ENCODE measurements at regions not wholly inside any gene's neighbourhood (a gene's known extent, or its start where the extent isn't known, plus 50 kb on each side); places are given as distances from the start of the nearest gene placed in this dataset.
"Not testable (repeated sequence)": the region's sequence is repeated elsewhere in the genome, so short reads cannot be mapped to it uniquely, and the experiment has no call there.

DNA sequence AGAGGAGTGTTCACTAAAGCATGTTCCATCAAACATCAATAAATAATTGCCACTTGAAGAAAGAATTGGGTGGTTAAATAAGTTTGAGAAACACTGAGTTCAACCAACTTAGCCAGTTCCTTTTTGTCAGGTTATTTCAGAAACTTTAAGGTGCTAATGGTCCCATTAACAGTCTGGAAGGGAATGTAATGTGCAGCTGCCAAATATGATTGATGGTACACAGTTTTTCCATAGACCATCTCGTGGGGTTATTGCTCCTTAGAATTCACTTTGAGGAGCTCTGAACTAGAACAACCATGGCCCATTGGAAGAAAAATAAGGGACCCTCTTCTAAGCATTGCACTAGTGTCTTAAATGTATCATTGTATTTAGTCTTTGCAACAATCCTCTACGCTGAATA is 185.8 kb upstream of the NR2F2 start:
- DNase-seq (no peak), ATAC-seq (no peak)
- Histone ChIP-seq H3K36me3 (no peaks in the 10 kb centered on the region), H3K9me3 (no peaks in the 10 kb centered on the region), H3K4me3 (no peak overlapping the region), H3K27me3 (no peaks in the 10 kb centered on the region), H3K4me1 (no peaks in the 10 kb centered on the region), H3K27ac (no peak overlapping the region)
- intact Hi-C loops (cut with DNase I), result no loop called here
- TF ChIP-seq, protein P1, sequence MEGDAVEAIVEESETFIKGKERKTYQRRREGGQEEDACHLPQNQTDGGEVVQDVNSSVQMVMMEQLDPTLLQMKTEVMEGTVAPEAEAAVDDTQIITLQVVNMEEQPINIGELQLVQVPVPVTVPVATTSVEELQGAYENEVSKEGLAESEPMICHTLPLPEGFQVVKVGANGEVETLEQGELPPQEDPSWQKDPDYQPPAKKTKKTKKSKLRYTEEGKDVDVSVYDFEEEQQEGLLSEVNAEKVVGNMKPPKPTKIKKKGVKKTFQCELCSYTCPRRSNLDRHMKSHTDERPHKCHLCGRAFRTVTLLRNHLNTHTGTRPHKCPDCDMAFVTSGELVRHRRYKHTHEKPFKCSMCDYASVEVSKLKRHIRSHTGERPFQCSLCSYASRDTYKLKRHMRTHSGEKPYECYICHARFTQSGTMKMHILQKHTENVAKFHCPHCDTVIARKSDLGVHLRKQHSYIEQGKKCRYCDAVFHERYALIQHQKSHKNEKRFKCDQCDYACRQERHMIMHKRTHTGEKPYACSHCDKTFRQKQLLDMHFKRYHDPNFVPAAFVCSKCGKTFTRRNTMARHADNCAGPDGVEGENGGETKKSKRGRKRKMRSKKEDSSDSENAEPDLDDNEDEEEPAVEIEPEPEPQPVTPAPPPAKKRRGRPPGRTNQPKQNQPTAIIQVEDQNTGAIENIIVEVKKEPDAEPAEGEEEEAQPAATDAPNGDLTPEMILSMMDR (IDR thresholded peaks at IDR 0.05), result no peak

DNA sequence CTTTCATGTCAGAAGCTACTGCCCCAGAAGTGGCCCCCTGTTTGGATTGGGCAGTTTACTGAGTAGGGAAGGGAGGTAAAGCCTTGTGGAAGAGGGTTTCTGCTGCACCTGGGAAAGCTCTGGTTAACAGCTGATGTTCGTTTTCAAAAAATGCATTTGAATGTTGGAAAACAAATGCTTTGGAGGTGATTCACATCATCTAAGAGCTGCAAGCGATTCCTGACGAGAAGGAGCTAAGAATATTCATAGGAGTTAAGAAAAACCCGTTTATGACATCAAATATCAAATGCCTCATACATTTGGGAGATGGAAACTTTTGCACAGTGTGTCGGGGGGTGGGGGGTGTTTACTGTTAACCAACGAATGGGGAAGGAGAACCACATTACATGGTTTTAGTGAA is 183.8 kb upstream of the NR2F2 start:
- TF ChIP-seq, protein P1 (IDR thresholded peaks at IDR 0.05), result no peak
- ATAC-seq, result no peak
- no peak overlapping the region for H3K27ac ChIP-seq
- no peak overlapping the region for H3K4me3 ChIP-seq
- H3K9me3 ChIP-seq, result no peaks in the 10 kb centered on the region
- H3K27me3 ChIP-seq, result no peaks in the 10 kb centered on the region
- intact Hi-C loops (cut with DNase I), result no loop called here
- H3K36me3 ChIP-seq, result no peaks in the 10 kb centered on the region
- no peak for DNase-seq
- no peaks in the 10 kb centered on the region for H3K4me1 ChIP-seq

DNA sequence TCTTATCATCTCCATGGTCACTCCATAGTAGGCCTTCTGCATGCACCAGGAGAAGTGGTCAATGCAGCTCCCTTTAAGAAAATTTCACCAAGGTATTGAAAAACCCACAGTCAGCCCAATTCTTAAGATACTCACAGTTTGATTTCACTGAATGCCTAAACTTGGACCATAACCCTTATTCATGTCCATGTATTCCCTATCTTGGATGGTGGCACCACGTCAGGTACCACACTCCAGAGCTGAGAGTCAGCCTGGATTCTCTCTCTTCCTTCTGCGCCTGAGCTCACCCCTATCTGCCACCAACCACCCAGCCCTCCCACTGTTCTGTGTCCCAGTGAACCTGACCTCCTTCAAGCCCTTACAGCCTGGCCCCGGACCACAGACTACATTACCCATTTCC is 183.2 kb upstream of the NR2F2 start:
- Histone ChIP-seq H3K9me3 (no peaks in the 10 kb centered on the region), H3K4me1 (no peaks in the 10 kb centered on the region), H3K27ac (no peak overlapping the region), H3K27me3 (no peaks in the 10 kb centered on the region), H3K4me3 (no peak overlapping the region), H3K36me3 (no peaks in the 10 kb centered on the region)
- ATAC-seq, result no peak
- DNase-seq, result no peak
- intact Hi-C loops (cut with DNase I), result no loop called here
- TF ChIP-seq, protein P1 (IDR thresholded peaks at IDR 0.05), result no peak

- TF ChIP-seq, protein P1 (IDR thresholded peaks at IDR 0.05), result no peak
- Histone ChIP-seq H3K4me1 (no peaks in the 10 kb centered on the region), H3K27me3 (no peaks in the 10 kb centered on the region), H3K9me3 (no peaks in the 10 kb centered on the region), H3K4me3 (no peak overlapping the region), H3K27ac (no peak overlapping the region), H3K36me3 (no peaks in the 10 kb centered on the region)
- intact Hi-C loops (cut with DNase I), result no loop called here
- DNase-seq, result no peak
- ATAC-seq, result no peak
Measured at GRCh38 chr15:96150254-96150653, 180.2 kb upstream of the NR2F2 start.

GRCh38 chr15:96151749-96152148 is 178.8 kb upstream of the NR2F2 start:
- H3K4me1 ChIP-seq; H3K36me3 ChIP-seq; ATAC-seq; H3K27me3 ChIP-seq; DNase-seq; H3K9me3 ChIP-seq; H3K4me3 ChIP-seq; intact Hi-C loops (cut with DNase I); H3K27ac ChIP-seq: not testable (repeated sequence)

DNA sequence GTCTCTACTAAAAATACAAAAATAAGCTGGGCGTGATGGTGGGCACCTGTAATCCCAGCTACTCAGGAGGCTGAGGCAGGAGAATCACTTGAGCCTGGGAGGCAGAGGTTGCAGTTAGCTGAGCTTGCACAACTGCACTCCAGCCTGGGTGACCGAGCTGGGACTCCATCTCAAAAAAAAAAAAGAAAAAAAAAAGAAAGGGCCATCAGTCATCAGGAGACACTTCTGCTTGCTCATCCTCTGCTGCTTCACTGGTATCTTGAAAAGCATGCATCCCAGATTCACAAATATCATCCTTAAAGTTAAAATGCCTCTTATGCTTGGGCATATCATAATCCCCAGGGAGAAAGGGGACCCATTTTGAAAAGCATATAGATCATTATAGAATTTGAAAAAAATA is 176.6 kb upstream of the NR2F2 start:
- no peaks in the 10 kb centered on the region for H3K36me3 ChIP-seq
- H3K27ac ChIP-seq, result no peak overlapping the region
- DNase-seq (no peak), ATAC-seq (no peak)
- intact Hi-C loops (cut with DNase I), result no loop called here
- no peak overlapping the region for H3K4me3 ChIP-seq
- no peaks in the 10 kb centered on the region for H3K27me3 ChIP-seq
- TF ChIP-seq, protein P1 (IDR thresholded peaks at IDR 0.05), result no peak
- H3K9me3 ChIP-seq, result no peaks in the 10 kb centered on the region
- H3K4me1 ChIP-seq, result no peaks in the 10 kb centered on the region
